NB4 (cell line): ENCODE measurements at regions not wholly inside any gene's neighbourhood (a gene's known extent, or its start where the extent isn't known, plus 50 kb on each side); places are given as distances from the start of the nearest gene placed in this dataset.

ENCODE experiments used
- CTCF ChIP-seq: IDR thresholded peaks from one replicate; pipeline ENCODE4 v1.5.1; 2012; ENCODE audit warnings: low read depth, low read length
- MYC ChIP-seq: IDR thresholded peaks from 2 replicates; pipeline ENCODE4 v1.6.1; 2011; ENCODE audit warnings: low read depth, low read length
- POLR2A ChIP-seq: IDR thresholded peaks from 2 replicates; pipeline ENCODE4 v1.6.1; 2011; ENCODE audit warnings: mild to moderate bottlenecking; ENCODE audit not compliant: insufficient read length; ENCODE audit errors: extremely low read depth
- TF ChIP-seq, protein P1 (sequence below): IDR thresholded peaks from 2 replicates; pipeline ENCODE4 v1.6.1; 2011; ENCODE audit warnings: low read depth, low read length

DNA sequence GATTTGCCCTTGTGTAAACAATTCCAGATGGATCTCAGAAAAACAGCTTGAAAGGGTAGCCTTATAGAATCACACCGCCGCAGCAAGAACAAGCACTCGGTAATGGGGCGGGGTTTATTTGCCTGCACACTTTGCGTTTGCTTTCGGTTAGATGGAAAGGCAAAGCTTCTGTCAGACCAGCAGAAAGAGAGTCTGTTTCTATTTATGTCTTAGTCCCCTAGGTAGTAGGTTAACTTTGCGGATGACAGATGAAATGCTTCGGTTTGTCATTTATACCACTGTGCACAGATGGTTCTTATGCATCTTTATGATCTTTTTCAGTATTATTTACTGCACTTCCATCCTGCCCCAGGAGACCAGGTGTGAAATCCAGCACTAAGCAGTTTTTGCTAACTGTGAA, 62.2 kb downstream of the PYDC2 start:
- TF ChIP-seq CTCF (no peak), POLR2A (no peak), MYC (no peak)
- TF ChIP-seq, protein P1, sequence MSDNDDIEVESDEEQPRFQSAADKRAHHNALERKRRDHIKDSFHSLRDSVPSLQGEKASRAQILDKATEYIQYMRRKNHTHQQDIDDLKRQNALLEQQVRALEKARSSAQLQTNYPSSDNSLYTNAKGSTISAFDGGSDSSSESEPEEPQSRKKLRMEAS: no peak
